ENCODE measurements at regions not wholly inside any gene's neighbourhood (a gene's known extent, or its start where the extent isn't known, plus 50 kb on each side); places are given as distances from the start of the nearest gene placed in this dataset.

GRCh38 chr13:51006067-51006845, 96.7 kb downstream of the RNASEH2B start:
- no peak for TF ChIP-seq CREB1 (CRISPR knock-in tag; IDR thresholded peaks at IDR 0.05; ENCODE audit: low read depth)
- TF ChIP-seq, protein P1, sequence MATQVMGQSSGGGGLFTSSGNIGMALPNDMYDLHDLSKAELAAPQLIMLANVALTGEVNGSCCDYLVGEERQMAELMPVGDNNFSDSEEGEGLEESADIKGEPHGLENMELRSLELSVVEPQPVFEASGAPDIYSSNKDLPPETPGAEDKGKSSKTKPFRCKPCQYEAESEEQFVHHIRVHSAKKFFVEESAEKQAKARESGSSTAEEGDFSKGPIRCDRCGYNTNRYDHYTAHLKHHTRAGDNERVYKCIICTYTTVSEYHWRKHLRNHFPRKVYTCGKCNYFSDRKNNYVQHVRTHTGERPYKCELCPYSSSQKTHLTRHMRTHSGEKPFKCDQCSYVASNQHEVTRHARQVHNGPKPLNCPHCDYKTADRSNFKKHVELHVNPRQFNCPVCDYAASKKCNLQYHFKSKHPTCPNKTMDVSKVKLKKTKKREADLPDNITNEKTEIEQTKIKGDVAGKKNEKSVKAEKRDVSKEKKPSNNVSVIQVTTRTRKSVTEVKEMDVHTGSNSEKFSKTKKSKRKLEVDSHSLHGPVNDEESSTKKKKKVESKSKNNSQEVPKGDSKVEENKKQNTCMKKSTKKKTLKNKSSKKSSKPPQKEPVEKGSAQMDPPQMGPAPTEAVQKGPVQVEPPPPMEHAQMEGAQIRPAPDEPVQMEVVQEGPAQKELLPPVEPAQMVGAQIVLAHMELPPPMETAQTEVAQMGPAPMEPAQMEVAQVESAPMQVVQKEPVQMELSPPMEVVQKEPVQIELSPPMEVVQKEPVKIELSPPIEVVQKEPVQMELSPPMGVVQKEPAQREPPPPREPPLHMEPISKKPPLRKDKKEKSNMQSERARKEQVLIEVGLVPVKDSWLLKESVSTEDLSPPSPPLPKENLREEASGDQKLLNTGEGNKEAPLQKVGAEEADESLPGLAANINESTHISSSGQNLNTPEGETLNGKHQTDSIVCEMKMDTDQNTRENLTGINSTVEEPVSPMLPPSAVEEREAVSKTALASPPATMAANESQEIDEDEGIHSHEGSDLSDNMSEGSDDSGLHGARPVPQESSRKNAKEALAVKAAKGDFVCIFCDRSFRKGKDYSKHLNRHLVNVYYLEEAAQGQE (IDR thresholded peaks at IDR 0.05; ENCODE audit: unreplicated experiment): no peak
- TF ChIP-seq ZNF462 (CRISPR knock-in tag; IDR thresholded peaks at IDR 0.05): no peak
- no peak for TF ChIP-seq NANOG (IDR thresholded peaks at IDR 0.05; ENCODE audit: borderline replicate concordance)
- TF ChIP-seq JUNB (IDR thresholded peaks at IDR 0.05; ENCODE audit: unreplicated experiment): no peak
- TF ChIP-seq CTCF (conservative IDR thresholded peaks at IDR 0.05; ENCODE audit: low read depth in 2 of 2): no peak
- TF ChIP-seq POLR2AphosphoS5 (IDR thresholded peaks at IDR 0.05; ENCODE audit: low read depth): no peak
- Mint-ChIP-seq H3K36me3 (ENCODE audit: low read depth) (no peaks in the 10 kb centered on the region), H3K9me3 (no peaks in the 10 kb centered on the region; the same call in 2 of the 3 replicates), H3K4me3 (no peak overlapping the region), H3K27ac (no peak overlapping the region), H3K27me3 (ENCODE audit: insufficient read depth, low read depth, poor library complexity) (no peaks in the 10 kb centered on the region), H3K4me1 (peaks cover 13% of the 10 kb centered on the region)
- no peaks in the 10 kb centered on the region for H4K20me1 ChIP-seq (replicated peaks; ENCODE audit: insufficient read depth)
- H3K79me2 ChIP-seq (replicated peaks; ENCODE audit: insufficient read depth): no peaks in the 10 kb centered on the region
- H3K36me3 ChIP-seq (ENCODE audit: insufficient read depth): no peaks in the 10 kb centered on the region
- no peaks in the 10 kb centered on the region for H3K27me3 ChIP-seq (ENCODE audit: insufficient read depth)
- H3K4me3 ChIP-seq: no peak overlapping the region
- H3K4me2 ChIP-seq: no peak overlapping the region
- H3K27ac ChIP-seq (ENCODE audit: low read depth): no peak overlapping the region
- no peak overlapping the region for H2AFZ ChIP-seq
- H3K4me1 ChIP-seq (ENCODE audit: insufficient read depth): peaks cover 8% of the 10 kb centered on the region
- no peaks in the 10 kb centered on the region; the same call in 1 of the 2 replicates for H3K9me2 ChIP-seq (ENCODE audit: insufficient read depth)
- ATAC-seq (no peak), DNase-seq (ENCODE audit: low spot score) (no peak)
- H3F3A ChIP-seq (replicated peaks; ENCODE audit: low read depth): no peaks in the 10 kb centered on the region

Data from GM23338 (cell line).